CD14-positive monocyte (primary cell): ENCODE measurements at regions not wholly inside any gene's neighbourhood (a gene's known extent, or its start where the extent isn't known, plus 50 kb on each side); places are given as distances from the start of the nearest gene placed in this dataset.

Experiments used
- DNase-seq, 3 donors: peaks; one replicate each; pipeline ENCODE4 v3.0.0-alpha.2; 2011 to 2022
- H2AFZ ChIP-seq: 2 replicates; pipeline ENCODE4 v1.6.0; 2012; ENCODE audit warnings: mild to moderate bottlenecking, low read depth, low read length, inconsistent platforms; ENCODE audit not compliant: insufficient read depth, poor library complexity, severe bottlenecking
- H3K27ac ChIP-seq, 2 donors: 1 replicate in 1 of 2; 2 replicates in 1 of 2; pipeline ENCODE4 v1.5.1; 2012 to 2013; ENCODE audit warnings: low read length in 2 of 2, control low read depth in 1 of 2, inconsistent platforms in 1 of 2, low read depth in 1 of 2, mild to moderate bottlenecking in 1 of 2
- H3K27me3 ChIP-seq, 2 donors: one replicate each; pipeline versions ENCODE4 v1.6.0 to v1.6.1; 2011 to 2013; ENCODE audit warnings: low read length in 2 of 2; ENCODE audit not compliant: control insufficient read depth in 2 of 2, insufficient read depth in 2 of 2
- H3K36me3 ChIP-seq, 2 donors: replicated peaks in 1 of 2; 1 replicate in 1 of 2; 2 replicates in 1 of 2; pipeline versions ENCODE4 v1.5.1 to v1.6.1; 2012 to 2013; ENCODE audit warnings: low read length in 2 of 2, control low read depth in 1 of 2, inconsistent platforms in 1 of 2, mild to moderate bottlenecking in 1 of 2; ENCODE audit not compliant: insufficient read depth in 2 of 2, control insufficient read depth in 1 of 2
- H3K4me1 ChIP-seq, 2 donors: 1 replicate in 1 of 2; 2 replicates in 1 of 2; pipeline versions ENCODE4 v1.5.1 to v1.6.1; 2012 to 2013; ENCODE audit warnings: low read length in 2 of 2, control low read depth in 1 of 2, inconsistent platforms in 1 of 2, mild to moderate bottlenecking in 1 of 2, moderate library complexity in 1 of 2; ENCODE audit not compliant: insufficient read depth in 2 of 2, control insufficient read depth in 1 of 2
- H3K4me2 ChIP-seq: replicated peaks from 2 replicates; pipeline ENCODE3; 2012; ENCODE audit warnings: low read length, moderate library complexity, mild to moderate bottlenecking; ENCODE audit not compliant: poor library complexity, severe bottlenecking; ENCODE audit errors: extremely low read depth
- H3K4me3 ChIP-seq, 3 experiments: fragments of 200-600 bp in 1 of 3; sonication (generic) in 1 of 3; replicated peaks in 1 of 3; 1 replicate in 2 of 3; 2 replicates in 1 of 3; pipeline ENCODE4 v1.5.1; 2011 to 2013; ENCODE audit warnings: low read length in 3 of 3, mild to moderate bottlenecking in 3 of 3, control low read depth in 2 of 3, low read depth in 2 of 3, inconsistent platforms in 1 of 3, moderate library complexity in 1 of 3
- H3K79me2 ChIP-seq: 2 replicates; pipeline ENCODE4 v1.6.0; 2012; ENCODE audit warnings: mild to moderate bottlenecking, control low read depth, inconsistent platforms, low read length, moderate library complexity; ENCODE audit not compliant: insufficient read depth
- H3K9ac ChIP-seq: 2 replicates; pipeline ENCODE4 v1.6.0; 2017; ENCODE audit warnings: low read length, mild to moderate bottlenecking; ENCODE audit not compliant: insufficient read depth, poor library complexity, severe bottlenecking
- H3K9me3 ChIP-seq, 2 donors: replicated peaks in 1 of 2; 1 replicate in 1 of 2; 2 replicates in 1 of 2; pipeline versions ENCODE4 v1.5.1 to v1.6.1; 2012 to 2013; ENCODE audit warnings: low read length in 2 of 2, control low read depth in 1 of 2; ENCODE audit not compliant: control insufficient read depth in 1 of 2, insufficient read depth in 1 of 2
- H4K20me1 ChIP-seq: 2 replicates; pipeline ENCODE4 v1.6.0; 2012; ENCODE audit warnings: mild to moderate bottlenecking, low read length, control low read depth, moderate library complexity; ENCODE audit not compliant: insufficient read depth
- H3K27ac Mint-ChIP-seq, 7 donors: one replicate each; pipeline ENCODE4 v1.8.0; 2020; ENCODE audit warnings: mild to moderate bottlenecking in 7 of 7, mixed read lengths in 7 of 7, moderate library complexity in 6 of 7, inconsistent platforms in 2 of 7
- H3K27me3 Mint-ChIP-seq, 3 donors: one replicate each; pipeline ENCODE4 v1.8.0; 2021 to 2022; ENCODE audit warnings: low read depth in 3 of 3, mild to moderate bottlenecking in 3 of 3, mixed read lengths in 3 of 3, moderate library complexity in 3 of 3, inconsistent platforms in 1 of 3
- H3K36me3 Mint-ChIP-seq, 2 donors: one replicate each; pipeline ENCODE4 v1.8.0; 2020; ENCODE audit warnings: mixed read lengths in 2 of 2, inconsistent platforms in 1 of 2, mild to moderate bottlenecking in 1 of 2
- H3K4me1 Mint-ChIP-seq: one replicate; pipeline ENCODE4 v1.8.0; 2020; ENCODE audit warnings: mild to moderate bottlenecking, mixed read lengths
- H3K4me3 Mint-ChIP-seq, 2 donors: one replicate each; pipeline ENCODE4 v1.8.0; 2020; ENCODE audit warnings: mild to moderate bottlenecking in 2 of 2, mixed read lengths in 2 of 2, moderate library complexity in 1 of 2
- H3K9me3 Mint-ChIP-seq, 7 donors: one replicate each; pipeline ENCODE4 v1.8.0; 2020 to 2022; ENCODE audit warnings: mixed read lengths in 7 of 7, mild to moderate bottlenecking in 6 of 7, moderate library complexity in 6 of 7, inconsistent platforms in 2 of 7
- WGBS: methylation state at CpG from one replicate; pipeline ENCODE4 v1.1.5; 2013; ENCODE audit warnings: missing lambda C conversion rate; ENCODE audit not compliant: insufficient coverage; 5-methylcytosine and 5-hydroxymethylcytosine counted together
- intact Hi-C, 2 donors: fragments of 100-400 bp; cut with micrococcal nuclease; formaldehyde crosslinking; loops; one replicate each; pipeline versions ENCODE4 v1.15.0 to v1.15.1; 2023
- TF ChIP-seq, protein P1 (sequence below): fragments of 200-600 bp; IDR thresholded peaks from one replicate; pipeline ENCODE4 v1.8.0; 2022; ENCODE audit warnings: antibody characterized with exemption, mild to moderate bottlenecking

DNA sequence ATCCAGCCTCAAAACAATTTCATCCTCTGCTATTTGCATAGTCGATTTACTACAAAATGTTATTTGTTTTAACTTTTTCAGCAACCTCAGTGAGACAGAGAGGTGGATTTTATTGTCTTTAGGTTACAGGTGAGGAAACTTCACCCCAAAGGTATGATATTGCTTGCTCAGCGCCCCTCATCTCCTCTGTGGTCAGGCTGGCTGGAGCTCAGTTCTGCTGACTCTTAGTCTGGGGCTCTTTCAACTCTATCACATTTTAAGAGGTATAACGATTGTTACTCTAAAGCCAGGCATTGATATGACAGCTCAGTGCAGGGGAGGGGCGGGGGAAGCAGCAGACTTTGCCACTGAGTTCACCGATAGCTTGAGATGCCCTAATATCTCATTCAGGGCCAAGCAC, 103.0 kb upstream of the DPH6 start:
- H3K79me2 ChIP-seq, result no peaks in the 10 kb centered on the region
- H3K27me3 ChIP-seq, result no peaks in the 10 kb centered on the region
- H3K27ac ChIP-seq, result no peak overlapping the region
- no peak overlapping the region for H2AFZ ChIP-seq
- Mint-ChIP-seq H3K9me3 (peaks cover 2 to 7% (median 3%) of the 10 kb centered on the region in 7 donors), H3K36me3 (no peaks in the 10 kb centered on the region), H3K27ac (no peak overlapping the region), H3K27me3 (peaks cover 2 to 4% (median 2%) of the 10 kb centered on the region in 3 donors), H3K4me3 (no peak overlapping the region), H3K4me1 (no peaks in the 10 kb centered on the region)
- TF ChIP-seq, protein P1, sequence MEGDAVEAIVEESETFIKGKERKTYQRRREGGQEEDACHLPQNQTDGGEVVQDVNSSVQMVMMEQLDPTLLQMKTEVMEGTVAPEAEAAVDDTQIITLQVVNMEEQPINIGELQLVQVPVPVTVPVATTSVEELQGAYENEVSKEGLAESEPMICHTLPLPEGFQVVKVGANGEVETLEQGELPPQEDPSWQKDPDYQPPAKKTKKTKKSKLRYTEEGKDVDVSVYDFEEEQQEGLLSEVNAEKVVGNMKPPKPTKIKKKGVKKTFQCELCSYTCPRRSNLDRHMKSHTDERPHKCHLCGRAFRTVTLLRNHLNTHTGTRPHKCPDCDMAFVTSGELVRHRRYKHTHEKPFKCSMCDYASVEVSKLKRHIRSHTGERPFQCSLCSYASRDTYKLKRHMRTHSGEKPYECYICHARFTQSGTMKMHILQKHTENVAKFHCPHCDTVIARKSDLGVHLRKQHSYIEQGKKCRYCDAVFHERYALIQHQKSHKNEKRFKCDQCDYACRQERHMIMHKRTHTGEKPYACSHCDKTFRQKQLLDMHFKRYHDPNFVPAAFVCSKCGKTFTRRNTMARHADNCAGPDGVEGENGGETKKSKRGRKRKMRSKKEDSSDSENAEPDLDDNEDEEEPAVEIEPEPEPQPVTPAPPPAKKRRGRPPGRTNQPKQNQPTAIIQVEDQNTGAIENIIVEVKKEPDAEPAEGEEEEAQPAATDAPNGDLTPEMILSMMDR, result no peak
- no peaks in the 10 kb centered on the region for H3K36me3 ChIP-seq
- intact Hi-C loops, result no loop called here
- H4K20me1 ChIP-seq, result no peaks in the 10 kb centered on the region
- H3K9me3 ChIP-seq, result no peaks in the 10 kb centered on the region
- H3K4me2 ChIP-seq, result no peak overlapping the region
- no peaks in the 10 kb centered on the region for H3K4me1 ChIP-seq
- no peak overlapping the region for H3K4me3 ChIP-seq
- DNase-seq, result no peak
- H3K9ac ChIP-seq, result no peak overlapping the region
- WGBS, result 89% methylated on average over 3 of the region's 5 CpGs

DNA sequence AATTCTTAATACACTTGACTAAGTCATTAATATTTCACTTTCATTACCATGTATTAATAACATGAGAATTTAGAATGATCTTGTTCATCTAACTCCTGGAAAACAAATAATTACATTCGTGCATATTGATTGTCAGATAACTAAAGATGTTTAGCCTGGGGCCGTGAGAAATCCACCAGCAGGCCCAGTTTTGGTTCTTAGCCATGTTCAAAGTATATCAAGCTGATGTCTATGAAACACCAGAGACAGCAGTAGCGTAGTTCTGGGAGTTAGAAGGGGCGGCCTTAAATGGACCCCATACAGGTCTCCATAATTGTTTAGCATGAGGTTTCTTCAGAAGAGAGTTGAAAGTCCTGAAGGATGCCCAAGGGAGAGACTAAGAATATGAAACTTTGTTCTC, 103.6 kb upstream of the DPH6 start:
- H3K36me3 Mint-ChIP-seq, result no peaks in the 10 kb centered on the region
- H3K79me2 ChIP-seq, result no peaks in the 10 kb centered on the region
- TF ChIP-seq, protein P1, result no peak
- no peak overlapping the region for H3K4me3 ChIP-seq
- H4K20me1 ChIP-seq, result no peaks in the 10 kb centered on the region
- H3K27ac Mint-ChIP-seq, result no peak overlapping the region
- H3K9me3 Mint-ChIP-seq, result peaks cover 2 to 7% (median 4%) of the 10 kb centered on the region in 7 donors
- H3K4me3 Mint-ChIP-seq, result no peak overlapping the region
- DNase-seq, result no peak
- H3K9ac ChIP-seq, result no peak overlapping the region
- no peak overlapping the region for H3K27ac ChIP-seq
- no peaks in the 10 kb centered on the region for H3K9me3 ChIP-seq
- H3K27me3 Mint-ChIP-seq, result peaks cover 1 to 4% (median 2%) of the 10 kb centered on the region in 3 donors
- WGBS, result 100% methylated on average over 3 of the region's 4 CpGs
- no peak overlapping the region for H3K4me2 ChIP-seq
- no peaks in the 10 kb centered on the region for H3K36me3 ChIP-seq
- H3K27me3 ChIP-seq, result no peaks in the 10 kb centered on the region
- no peaks in the 10 kb centered on the region for H3K4me1 ChIP-seq
- no peak overlapping the region for H2AFZ ChIP-seq
- intact Hi-C loops, result no loop called here
- no peaks in the 10 kb centered on the region for H3K4me1 Mint-ChIP-seq
